ENCODE measurements at regions not wholly inside any gene's neighbourhood (a gene's known extent, or its start where the extent isn't known, plus 50 kb on each side); places are given as distances from the start of the nearest gene placed in this dataset.

GRCh38 chr4:138670681-138671080 is 344.9 kb upstream of the NOCT start:
- H3K4me3 Mint-ChIP-seq: no peak overlapping the region
- H3K27ac Mint-ChIP-seq: no peak overlapping the region
- H3K9me3 Mint-ChIP-seq: no peaks in the 10 kb centered on the region
- no peaks in the 10 kb centered on the region for H3K36me3 Mint-ChIP-seq (ENCODE audit: low read depth)
- DNase-seq: no peak
- H3K4me1 Mint-ChIP-seq (ENCODE audit: low read depth): no peaks in the 10 kb centered on the region
- H3K27me3 Mint-ChIP-seq: peaks cover 5% of the 10 kb centered on the region

- H3K36me3 Mint-ChIP-seq (ENCODE audit: low read depth): no peaks in the 10 kb centered on the region
- H3K27ac Mint-ChIP-seq: no peak overlapping the region
- H3K27me3 Mint-ChIP-seq: peaks cover 5% of the 10 kb centered on the region
- H3K4me1 Mint-ChIP-seq (ENCODE audit: low read depth): no peaks in the 10 kb centered on the region
- DNase-seq: no peak
- no peak overlapping the region for H3K4me3 Mint-ChIP-seq
- no peaks in the 10 kb centered on the region for H3K9me3 Mint-ChIP-seq
Observed at GRCh38 chr4:138669479-138670315, 345.9 kb upstream of the NOCT start.

DNA sequence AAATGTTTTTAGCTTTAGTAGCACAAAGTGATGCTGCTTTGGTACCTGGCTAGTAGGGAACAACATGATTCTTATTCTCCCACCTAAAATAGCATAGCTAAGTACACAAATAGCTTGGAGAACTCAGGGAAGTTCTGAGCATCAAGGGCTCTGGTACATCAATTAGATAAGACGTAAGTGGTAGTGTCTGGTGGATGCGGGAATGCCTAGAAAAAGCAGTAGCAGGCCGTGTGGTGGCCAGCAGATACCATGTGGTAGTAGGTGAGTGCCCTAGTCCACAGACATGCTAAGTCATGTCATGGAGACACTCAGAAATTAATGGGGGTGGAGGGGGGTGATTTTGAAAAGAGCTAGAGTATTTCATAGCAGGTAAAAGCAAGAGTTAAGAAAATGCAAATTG is 347.3 kb upstream of the NOCT start:
- no peak overlapping the region for H3K4me3 Mint-ChIP-seq
- DNase-seq: no peak
- no peaks in the 10 kb centered on the region for H3K9me3 Mint-ChIP-seq
- H3K27me3 Mint-ChIP-seq: peaks cover 5% of the 10 kb centered on the region
- no peaks in the 10 kb centered on the region for H3K4me1 Mint-ChIP-seq (ENCODE audit: low read depth)
- no peaks in the 10 kb centered on the region for H3K36me3 Mint-ChIP-seq (ENCODE audit: low read depth)
- H3K27ac Mint-ChIP-seq: no peak overlapping the region

- peaks cover 3% of the 10 kb centered on the region for H3K27me3 Mint-ChIP-seq
- H3K9me3 Mint-ChIP-seq: no peaks in the 10 kb centered on the region
- no peak overlapping the region for H3K4me3 Mint-ChIP-seq
- no peaks in the 10 kb centered on the region for H3K4me1 Mint-ChIP-seq (ENCODE audit: low read depth)
- DNase-seq: no peak
- H3K36me3 Mint-ChIP-seq (ENCODE audit: low read depth): no peaks in the 10 kb centered on the region
- no peak overlapping the region for H3K27ac Mint-ChIP-seq
Observed at GRCh38 chr4:138666366-138666765, 349.2 kb upstream of the NOCT start.

DNA sequence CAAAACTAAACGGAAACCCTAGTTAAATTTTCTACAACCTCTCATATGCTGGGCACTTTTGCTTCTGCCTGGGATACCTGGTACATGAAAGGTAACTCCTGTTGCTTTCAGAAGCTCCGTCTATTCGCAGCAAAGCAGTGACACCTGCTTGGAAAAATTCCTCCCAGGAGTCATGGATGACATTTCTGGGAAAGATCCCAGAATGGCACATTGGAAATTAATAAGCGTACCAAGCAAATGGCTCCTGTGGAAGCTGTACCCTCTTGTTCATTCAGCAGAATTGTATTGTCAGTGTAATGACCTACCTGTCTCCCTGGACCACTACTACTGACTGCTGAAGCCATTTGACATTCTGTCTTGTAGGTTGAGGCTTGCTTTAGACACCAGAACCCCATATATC is 349.7 kb upstream of the NOCT start:
- H3K27ac Mint-ChIP-seq: no peak overlapping the region
- no peaks in the 10 kb centered on the region for H3K9me3 Mint-ChIP-seq
- DNase-seq: no peak
- H3K4me1 Mint-ChIP-seq (ENCODE audit: low read depth): no peaks in the 10 kb centered on the region
- H3K4me3 Mint-ChIP-seq: no peak overlapping the region
- peaks cover 3% of the 10 kb centered on the region for H3K27me3 Mint-ChIP-seq
- no peaks in the 10 kb centered on the region for H3K36me3 Mint-ChIP-seq (ENCODE audit: low read depth)

DNA sequence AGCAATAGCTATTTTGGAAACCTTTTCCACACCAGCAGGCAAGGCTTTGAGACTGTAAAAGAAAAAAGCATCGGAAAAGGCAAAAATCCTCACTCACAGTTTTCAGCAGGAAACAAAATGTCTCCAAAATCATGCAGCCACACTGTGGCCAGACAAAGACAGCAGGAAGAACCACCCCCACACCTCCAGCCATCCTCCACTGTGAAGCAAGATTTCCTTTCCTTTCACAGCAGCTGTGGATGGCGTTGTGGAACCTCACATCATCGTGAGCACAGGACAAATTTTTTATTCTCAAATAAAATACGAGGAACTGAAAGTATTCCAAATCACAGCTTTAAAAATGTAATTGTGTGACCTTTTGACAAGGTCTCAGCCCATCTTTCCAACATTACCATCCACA is 351.7 kb upstream of the NOCT start:
- DNase-seq: no peak
- H3K36me3 Mint-ChIP-seq (ENCODE audit: low read depth): no peaks in the 10 kb centered on the region
- no peak overlapping the region for H3K4me3 Mint-ChIP-seq
- peaks cover 6% of the 10 kb centered on the region for H3K27me3 Mint-ChIP-seq
- H3K4me1 Mint-ChIP-seq (ENCODE audit: low read depth): no peaks in the 10 kb centered on the region
- no peak overlapping the region for H3K27ac Mint-ChIP-seq
- H3K9me3 Mint-ChIP-seq: no peaks in the 10 kb centered on the region

DNA sequence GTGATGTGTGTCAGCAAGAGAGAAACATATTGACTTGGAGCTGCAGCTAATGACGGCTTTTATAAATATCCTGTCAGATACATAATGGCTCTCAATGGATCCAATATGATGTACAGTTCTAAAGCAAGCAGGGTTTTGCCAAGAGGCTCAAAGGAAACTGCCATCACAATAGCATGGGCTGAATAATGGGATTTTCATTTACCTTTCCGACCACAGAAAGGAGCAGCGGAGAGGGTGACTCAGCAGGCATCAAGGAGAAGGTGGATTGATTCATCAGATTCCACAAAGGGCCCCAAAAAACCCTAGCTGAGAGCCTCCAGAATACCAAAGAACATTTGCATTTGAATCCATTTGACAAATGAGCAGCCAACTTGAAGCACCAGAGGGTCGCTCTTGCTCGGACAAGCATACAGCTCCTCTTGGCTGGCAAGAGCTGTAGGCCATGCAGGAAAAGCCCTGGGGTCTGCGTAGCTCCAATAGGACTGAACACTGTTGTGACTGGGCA is 355.7 kb upstream of the NOCT start:
- Mint-ChIP-seq H3K36me3 (ENCODE audit: low read depth) (no peaks in the 10 kb centered on the region), H3K27ac (no peak overlapping the region), H3K4me1 (ENCODE audit: low read depth) (no peaks in the 10 kb centered on the region), H3K27me3 (peaks cover 5% of the 10 kb centered on the region), H3K9me3 (no peaks in the 10 kb centered on the region), H3K4me3 (no peak overlapping the region)
- no peak for DNase-seq

- Mint-ChIP-seq H3K9me3 (no peaks in the 10 kb centered on the region), H3K27ac (no peak overlapping the region)
- DNase-seq: no peak
Observed at GRCh38 chr4:138659037-138659811, 356.4 kb upstream of the NOCT start.

DNA sequence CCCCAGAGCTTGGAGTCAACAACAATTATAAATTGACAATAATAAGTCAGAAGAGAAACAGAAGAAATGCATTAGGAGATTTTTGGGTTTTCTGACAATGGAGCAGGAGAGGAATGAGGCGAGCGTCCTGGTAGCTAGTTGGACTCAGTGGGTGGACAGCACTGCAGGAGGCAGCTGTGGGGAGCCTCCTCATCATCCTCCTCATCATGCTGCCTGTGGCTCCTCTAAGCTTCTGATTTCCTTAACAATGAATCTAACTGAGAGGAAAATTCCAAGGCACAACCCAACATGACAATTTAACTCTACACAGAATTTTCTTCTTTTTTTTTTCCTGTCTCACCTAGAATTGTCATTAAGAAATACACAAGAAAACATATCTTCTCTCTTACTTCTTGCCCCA is 357.1 kb upstream of the NOCT start:
- Mint-ChIP-seq H3K27me3 (peaks cover 5% of the 10 kb centered on the region), H3K9me3 (no peaks in the 10 kb centered on the region), H3K4me1 (ENCODE audit: low read depth) (no peaks in the 10 kb centered on the region), H3K4me3 (no peak overlapping the region), H3K36me3 (ENCODE audit: low read depth) (no peaks in the 10 kb centered on the region), H3K27ac (no peak overlapping the region)
- no peak for DNase-seq

More at GRCh38 chr4:138659037-138659811, 356.4 kb upstream of the NOCT start:
- Mint-ChIP-seq H3K27me3 (peaks cover 5% of the 10 kb centered on the region), H3K4me3 (no peak overlapping the region), H3K4me1 (ENCODE audit: low read depth) (no peaks in the 10 kb centered on the region), H3K36me3 (ENCODE audit: low read depth) (no peaks in the 10 kb centered on the region)

GRCh38 chr4:138656990-138657389 is 358.6 kb upstream of the NOCT start:
- peaks cover 5% of the 10 kb centered on the region for H3K27me3 Mint-ChIP-seq
- no peak overlapping the region for H3K27ac Mint-ChIP-seq
- H3K9me3 Mint-ChIP-seq: no peaks in the 10 kb centered on the region
- DNase-seq: no peak
- no peaks in the 10 kb centered on the region for H3K36me3 Mint-ChIP-seq (ENCODE audit: low read depth)
- H3K4me3 Mint-ChIP-seq: no peak overlapping the region
- H3K4me1 Mint-ChIP-seq (ENCODE audit: low read depth): no peaks in the 10 kb centered on the region

- no peak for DNase-seq
- H3K27ac Mint-ChIP-seq: no peak overlapping the region
- H3K36me3 Mint-ChIP-seq (ENCODE audit: low read depth): no peaks in the 10 kb centered on the region
- H3K27me3 Mint-ChIP-seq: peaks cover 5% of the 10 kb centered on the region
- H3K4me3 Mint-ChIP-seq: no peak overlapping the region
- no peaks in the 10 kb centered on the region for H3K4me1 Mint-ChIP-seq (ENCODE audit: low read depth)
- H3K9me3 Mint-ChIP-seq: no peaks in the 10 kb centered on the region
Observed at GRCh38 chr4:138655985-138656384, 359.6 kb upstream of the NOCT start.

- Mint-ChIP-seq H3K9me3 (no peaks in the 10 kb centered on the region), H3K4me3 (no peak overlapping the region), H3K36me3 (ENCODE audit: low read depth) (no peaks in the 10 kb centered on the region), H3K4me1 (ENCODE audit: low read depth) (no peaks in the 10 kb centered on the region), H3K27ac (no peak overlapping the region), H3K27me3 (peaks cover 5% of the 10 kb centered on the region)
- no peak for DNase-seq
Observed at GRCh38 chr4:138655286-138655685, 360.3 kb upstream of the NOCT start.

- H3K27me3 Mint-ChIP-seq: no peaks in the 10 kb centered on the region
- H3K4me1 Mint-ChIP-seq (ENCODE audit: low read depth): no peaks in the 10 kb centered on the region
- no peak for DNase-seq
- no peak overlapping the region for H3K4me3 Mint-ChIP-seq
- H3K27ac Mint-ChIP-seq: no peak overlapping the region
- H3K36me3 Mint-ChIP-seq (ENCODE audit: low read depth): no peaks in the 10 kb centered on the region
- H3K9me3 Mint-ChIP-seq: no peaks in the 10 kb centered on the region
Observed at GRCh38 chr4:138650929-138651448, 364.6 kb upstream of the NOCT start.

- Mint-ChIP-seq H3K27ac (no peak overlapping the region), H3K9me3 (no peaks in the 10 kb centered on the region), H3K36me3 (ENCODE audit: low read depth) (no peaks in the 10 kb centered on the region), H3K4me3 (no peak overlapping the region), H3K4me1 (ENCODE audit: low read depth) (no peaks in the 10 kb centered on the region), H3K27me3 (no peaks in the 10 kb centered on the region)
- no peak for DNase-seq
Observed at GRCh38 chr4:138650495-138650894, 365.1 kb upstream of the NOCT start.

GRCh38 chr4:138647433-138647832 is 368.1 kb upstream of the NOCT start:
- DNase-seq: no peak
- Mint-ChIP-seq H3K4me1 (ENCODE audit: low read depth) (no peaks in the 10 kb centered on the region), H3K9me3 (no peaks in the 10 kb centered on the region), H3K36me3 (ENCODE audit: low read depth) (no peaks in the 10 kb centered on the region), H3K4me3 (no peak overlapping the region), H3K27ac (no peak overlapping the region), H3K27me3 (no peaks in the 10 kb centered on the region)
